Mesendoderm (in vitro differentiated cells): ENCODE measurements at regions not wholly inside any gene's neighbourhood (a gene's known extent, or its start where the extent isn't known, plus 50 kb on each side); places are given as distances from the start of the nearest gene placed in this dataset.

ENCODE experiments used
- DNase-seq: peaks from one replicate; pipeline ENCODE4 v3.0.0; 2013
- H2AK5ac ChIP-seq: 2 replicates; pipeline ENCODE4 v1.6.1; 2013; ENCODE audit warnings: low read length, inconsistent platforms
- H2BK120ac ChIP-seq: 2 replicates; pipeline ENCODE4 v1.6.1; 2013; ENCODE audit warnings: low read depth, mild to moderate bottlenecking, low read length, moderate library complexity, mixed read lengths
- H2BK15ac ChIP-seq: replicated peaks from 2 replicates; pipeline ENCODE4 v1.6.1; 2013; ENCODE audit warnings: low read depth, mild to moderate bottlenecking, moderate library complexity
- H2BK5ac ChIP-seq: 2 replicates; pipeline ENCODE4 v1.6.1; 2013; ENCODE audit warnings: low read length, inconsistent platforms
- H3K18ac ChIP-seq: 2 replicates; pipeline ENCODE4 v1.6.1; 2013; ENCODE audit warnings: mild to moderate bottlenecking, low read length, mixed read lengths
- H3K23ac ChIP-seq: one replicate; pipeline ENCODE4 v1.6.1; 2013; ENCODE audit warnings: low read length
- H3K27ac ChIP-seq: 2 replicates; pipeline ENCODE4 v1.5.1; 2013; ENCODE audit warnings: low read depth, mild to moderate bottlenecking, inconsistent platforms, low read length, moderate library complexity
- H3K27me3 ChIP-seq: 2 replicates; pipeline ENCODE4 v1.6.1; 2013; ENCODE audit warnings: low read length, control low read depth, mild to moderate bottlenecking, inconsistent platforms; ENCODE audit not compliant: insufficient read depth, poor library complexity
- H3K36me3 ChIP-seq: 2 replicates; pipeline ENCODE4 v1.6.1; 2013; ENCODE audit warnings: low read length, inconsistent platforms; ENCODE audit not compliant: control insufficient read depth, insufficient read depth
- H3K4ac ChIP-seq: one replicate; pipeline ENCODE4 v1.6.1; 2013; ENCODE audit warnings: low read depth, mild to moderate bottlenecking, low read length, moderate library complexity
- H3K4me1 ChIP-seq: 2 replicates; pipeline ENCODE4 v1.6.1; 2013; ENCODE audit warnings: low read depth, low read length, inconsistent platforms; ENCODE audit not compliant: control insufficient read depth
- H3K4me2 ChIP-seq: 2 replicates; pipeline ENCODE4 v1.6.1; 2013; ENCODE audit warnings: low read length
- H3K4me3 ChIP-seq: 2 replicates; pipeline ENCODE4 v1.5.1; 2013; ENCODE audit warnings: mild to moderate bottlenecking, low read length
- H3K56ac ChIP-seq: one replicate; pipeline ENCODE4 v1.6.1; 2013; ENCODE audit warnings: low read length
- H3K79me1 ChIP-seq: 2 replicates; pipeline ENCODE4 v1.6.1; 2013; ENCODE audit warnings: low read length, inconsistent platforms
- H3K79me2 ChIP-seq: 2 replicates; pipeline ENCODE4 v1.6.1; 2013; ENCODE audit warnings: mild to moderate bottlenecking, low read length; ENCODE audit not compliant: control insufficient read depth, insufficient read depth
- H3K9ac ChIP-seq: 2 replicates; pipeline ENCODE4 v1.6.1; 2013; ENCODE audit warnings: low read length, inconsistent platforms
- H4K5ac ChIP-seq: one replicate; pipeline ENCODE4 v1.6.1; 2013; ENCODE audit warnings: low read length
- H4K8ac ChIP-seq: one replicate; pipeline ENCODE4 v1.6.1; 2013; ENCODE audit warnings: low read depth, mild to moderate bottlenecking, control low read depth, low read length, moderate library complexity
- WGBS: extraction: QIAGEN DNeasy Blood & Tissue Kit; methylation state at CpG from one replicate; pipeline ENCODE4 v1.1.7; 2013; ENCODE audit warnings: low lambda C conversion rate, missing lambda C conversion rate; ENCODE audit not compliant: insufficient coverage; ENCODE audit errors: extremely low coverage; 5-methylcytosine and 5-hydroxymethylcytosine counted together

DNA sequence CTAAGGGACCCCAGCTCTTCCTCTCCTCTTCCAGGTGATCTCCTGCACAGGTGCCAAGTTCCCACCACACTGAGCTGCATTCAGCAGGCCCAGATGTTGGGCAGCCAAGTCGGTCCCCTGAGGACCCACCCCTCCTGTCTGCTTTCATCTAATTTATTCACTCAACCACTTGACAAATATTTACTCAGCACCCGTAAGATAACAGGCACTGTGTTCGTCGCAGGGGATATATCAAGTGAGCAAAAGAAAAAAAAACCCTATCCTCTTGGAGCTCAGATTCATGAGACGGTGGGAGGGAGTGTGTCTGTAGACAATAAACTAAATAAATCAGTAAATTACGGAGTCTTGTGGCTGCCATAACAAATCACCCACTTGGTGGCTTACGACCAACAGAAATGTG lies 143.6 kb downstream of the MRPL14 start:
- H3K79me2 ChIP-seq, result no peaks in the 10 kb centered on the region
- no peak overlapping the region for H2BK120ac ChIP-seq
- H2AK5ac ChIP-seq, result no peak overlapping the region
- H3K79me1 ChIP-seq, result no peaks in the 10 kb centered on the region
- H2BK15ac ChIP-seq, result no peak overlapping the region
- H3K9ac ChIP-seq, result no peak overlapping the region
- H3K4ac ChIP-seq, result no peak overlapping the region
- DNase-seq, result no peak
- no CpG with 5 or more reads among the region's 7 CpGs for WGBS
- no peaks in the 10 kb centered on the region for H3K27me3 ChIP-seq
- no peak overlapping the region for H2BK5ac ChIP-seq
- H3K56ac ChIP-seq, result no peak overlapping the region
- no peak overlapping the region for H3K4me3 ChIP-seq
- H4K5ac ChIP-seq, result no peak overlapping the region
- H3K27ac ChIP-seq, result no peak overlapping the region
- no peaks in the 10 kb centered on the region for H3K36me3 ChIP-seq
- H3K18ac ChIP-seq, result no peak overlapping the region
- H3K23ac ChIP-seq, result no peak overlapping the region
- H4K8ac ChIP-seq, result no peak overlapping the region
- no peaks in the 10 kb centered on the region for H3K4me1 ChIP-seq
- no peak overlapping the region for H3K4me2 ChIP-seq

DNA sequence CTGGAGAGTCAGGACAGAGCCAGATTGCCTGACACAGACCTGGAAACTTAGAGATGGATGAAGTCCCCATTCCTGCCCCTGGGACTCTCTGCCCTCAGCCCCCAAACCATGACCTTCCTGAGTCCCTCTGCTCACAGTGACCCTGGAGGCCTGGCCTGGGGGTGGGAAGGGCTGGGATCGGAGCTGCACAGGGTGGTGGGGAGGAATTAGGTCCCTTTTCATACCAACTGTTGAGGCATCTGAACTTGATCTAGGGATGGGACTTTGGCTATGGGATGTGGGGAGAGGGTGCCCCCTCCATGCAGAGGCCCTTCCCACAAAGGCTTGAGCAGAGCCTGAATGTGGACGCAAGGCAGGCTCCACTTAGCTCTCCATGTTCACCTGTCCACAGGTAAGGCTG lies 144.1 kb downstream of the MRPL14 start:
- Histone ChIP-seq H4K5ac (no peak overlapping the region), H3K79me2 (no peaks in the 10 kb centered on the region), H3K18ac (no peak overlapping the region), H3K9ac (no peak overlapping the region), H2AK5ac (no peak overlapping the region), H3K4me1 (no peaks in the 10 kb centered on the region), H3K27ac (no peak overlapping the region), H3K4me3 (no peak overlapping the region), H4K8ac (no peak overlapping the region), H2BK5ac (no peak overlapping the region), H3K36me3 (no peaks in the 10 kb centered on the region), H2BK15ac (no peak overlapping the region), H3K4me2 (no peak overlapping the region), H3K23ac (no peak overlapping the region), H3K4ac (no peak overlapping the region), H2BK120ac (no peak overlapping the region), H3K56ac (no peak overlapping the region), H3K27me3 (no peaks in the 10 kb centered on the region), H3K79me1 (no peaks in the 10 kb centered on the region)
- WGBS, result no CpG with 5 or more reads among the region's 2 CpGs
- DNase-seq, result no peak

- H2BK15ac ChIP-seq, result no peak overlapping the region
- no peak overlapping the region for H3K18ac ChIP-seq
- H2BK120ac ChIP-seq, result no peak overlapping the region
- WGBS, result no CpG with 5 or more reads among the region's 2 CpGs
- H3K4me3 ChIP-seq, result no peak overlapping the region
- no peaks in the 10 kb centered on the region for H3K36me3 ChIP-seq
- H3K27ac ChIP-seq, result no peak overlapping the region
- no peaks in the 10 kb centered on the region for H3K79me2 ChIP-seq
- DNase-seq, result no peak
- H3K56ac ChIP-seq, result no peak overlapping the region
- H4K8ac ChIP-seq, result no peak overlapping the region
- no peak overlapping the region for H2AK5ac ChIP-seq
- H3K4ac ChIP-seq, result no peak overlapping the region
- H4K5ac ChIP-seq, result no peak overlapping the region
- no peaks in the 10 kb centered on the region for H3K27me3 ChIP-seq
- no peaks in the 10 kb centered on the region for H3K79me1 ChIP-seq
- no peaks in the 10 kb centered on the region for H3K4me1 ChIP-seq
- no peak overlapping the region for H3K9ac ChIP-seq
- H3K4me2 ChIP-seq, result no peak overlapping the region
- no peak overlapping the region for H3K23ac ChIP-seq
- no peak overlapping the region for H2BK5ac ChIP-seq
These were observed 145.1 kb downstream of the MRPL14 start for GRCh38 chr6:43982084-43982625.

DNA sequence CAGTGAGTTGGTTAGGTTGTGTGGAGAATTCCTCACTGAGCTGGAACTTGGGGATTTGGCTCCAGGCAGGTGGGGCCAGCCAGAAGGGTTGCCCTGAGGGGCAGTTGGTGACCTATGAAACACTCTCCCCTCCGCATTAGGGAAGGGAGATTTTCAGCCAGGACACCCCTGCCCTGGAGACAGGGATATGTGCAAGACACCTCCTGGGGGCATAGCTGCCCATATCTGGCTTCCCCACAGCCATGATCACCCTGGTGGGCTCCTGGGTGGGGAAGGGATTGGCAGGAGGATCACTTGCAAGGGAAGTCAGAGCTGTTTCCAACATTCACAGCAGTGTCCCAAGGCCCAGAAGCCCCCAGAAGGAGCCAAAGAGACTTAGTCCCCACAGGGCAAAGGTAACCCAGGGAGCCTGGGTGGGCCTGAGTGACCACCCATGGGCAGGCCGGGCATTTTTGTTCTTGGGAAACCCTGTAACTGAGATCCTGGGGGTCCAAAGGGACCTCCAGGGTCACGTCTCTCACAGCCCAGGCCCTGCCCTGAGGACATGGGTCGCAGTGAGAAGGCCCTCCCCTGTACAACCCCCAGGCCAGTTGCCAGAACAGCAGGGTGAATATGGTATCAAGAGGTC lies 145.8 kb downstream of the MRPL14 start:
- no peak overlapping the region for H3K18ac ChIP-seq
- H3K36me3 ChIP-seq, result no peaks in the 10 kb centered on the region
- H3K27me3 ChIP-seq, result no peaks in the 10 kb centered on the region
- no peak overlapping the region for H4K5ac ChIP-seq
- no peak overlapping the region for H3K23ac ChIP-seq
- no peak overlapping the region for H3K27ac ChIP-seq
- no peak overlapping the region for H2AK5ac ChIP-seq
- no peaks in the 10 kb centered on the region for H3K79me2 ChIP-seq
- no peak overlapping the region for H2BK5ac ChIP-seq
- no peak for DNase-seq
- no peak overlapping the region for H3K4ac ChIP-seq
- no CpG with 5 or more reads among the region's 4 CpGs for WGBS
- H2BK15ac ChIP-seq, result no peak overlapping the region
- H3K56ac ChIP-seq, result no peak overlapping the region
- no peak overlapping the region for H3K4me3 ChIP-seq
- H3K4me2 ChIP-seq, result no peak overlapping the region
- H3K4me1 ChIP-seq, result no peaks in the 10 kb centered on the region
- H3K79me1 ChIP-seq, result no peaks in the 10 kb centered on the region
- no peak overlapping the region for H2BK120ac ChIP-seq
- H4K8ac ChIP-seq, result no peak overlapping the region
- H3K9ac ChIP-seq, result no peak overlapping the region

DNA sequence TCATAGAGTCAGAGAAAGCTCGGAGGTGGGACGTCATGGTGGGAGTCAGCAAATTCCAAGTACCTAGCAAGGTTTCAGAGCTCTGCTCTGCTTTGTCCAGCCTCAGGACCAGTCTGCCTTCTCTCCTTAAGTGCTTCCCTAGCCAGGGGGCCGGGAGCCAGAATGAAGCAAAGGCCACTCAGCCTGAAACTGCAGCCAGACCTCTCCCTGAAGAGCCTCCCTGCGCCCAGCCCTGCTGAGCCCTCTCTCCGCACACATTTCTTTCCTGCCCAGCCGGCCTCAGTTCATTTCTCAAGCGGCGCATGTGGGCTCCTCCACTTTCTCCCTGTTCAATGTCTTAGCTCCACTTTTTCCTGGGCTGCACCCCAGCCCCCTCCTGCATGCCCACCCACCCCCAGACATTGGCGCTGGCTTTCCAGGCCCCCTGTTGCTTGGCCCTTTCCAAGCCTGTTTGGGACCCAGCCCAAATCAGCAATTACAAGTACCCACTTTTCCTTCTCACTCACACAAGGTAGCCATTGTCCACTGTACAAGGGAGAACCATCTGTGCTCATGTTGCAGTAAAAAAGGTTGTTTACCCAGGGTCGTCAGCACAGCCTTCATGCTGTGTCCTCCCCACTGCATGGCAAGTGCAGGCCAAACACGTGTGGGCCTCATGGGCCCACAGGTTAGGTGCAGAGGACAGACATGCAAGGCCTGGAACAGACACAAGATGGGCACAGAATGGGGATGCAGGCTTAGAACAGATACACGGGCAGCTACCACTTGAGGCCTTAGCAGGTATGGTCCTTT lies 147.1 kb downstream of the MRPL14 start:
- Histone ChIP-seq H3K4me2 (no peak overlapping the region), H2BK5ac (no peak overlapping the region), H3K4me3 (no peak overlapping the region), H4K8ac (no peak overlapping the region), H3K56ac (no peak overlapping the region), H2AK5ac (no peak overlapping the region), H3K79me2 (no peaks in the 10 kb centered on the region), H3K9ac (no peak overlapping the region), H3K79me1 (no peaks in the 10 kb centered on the region), H2BK120ac (no peak overlapping the region), H3K4me1 (no peaks in the 10 kb centered on the region), H3K23ac (no peak overlapping the region), H2BK15ac (no peak overlapping the region), H3K27ac (no peak overlapping the region), H3K18ac (no peak overlapping the region), H3K4ac (no peak overlapping the region), H3K27me3 (no peaks in the 10 kb centered on the region), H4K5ac (no peak overlapping the region), H3K36me3 (no peaks in the 10 kb centered on the region)
- WGBS, result no CpG with 5 or more reads among the region's 12 CpGs
- no peak for DNase-seq
